Lower leg skin (tissue), 4 donors: ENCODE measurements at regions not wholly inside any gene's neighbourhood (a gene's known extent, or its start where the extent isn't known, plus 50 kb on each side); places are given as distances from the start of the nearest gene placed in this dataset.

Experiments used
- DNase-seq, 2 donors: peaks; one replicate each; pipeline ENCODE4 v3.0.0-alpha.2; 2019; ENCODE audit warnings: low spot score in 2 of 2
- H3K4me3 ChIP-seq: fragments of 200-600 bp; sonication (generic); 2 replicates; pipeline ENCODE4 v1.5.1; 2017; ENCODE audit warnings: mild to moderate bottlenecking, low read depth; ENCODE audit not compliant: poor library complexity, severe bottlenecking
- POLR2A ChIP-seq, 2 donors: fragments of 450-650 bp; IDR thresholded peaks; one replicate each; pipeline ENCODE4 v1.6.1; 2016 to 2017; ENCODE audit warnings: antibody characterized with exemption in 2 of 2, mild to moderate bottlenecking in 1 of 2, moderate library complexity in 1 of 2
- WGBS, 2 donors: methylation state at CpG; one replicate each; pipeline ENCODE4 v1.1.5; 2018; 5-methylcytosine and 5-hydroxymethylcytosine counted together
- intact Hi-C: fragments of 100-400 bp; cut with DNase I; formaldehyde crosslinking; loops from one replicate; pipeline ENCODE4 v1.15.0; 2023; ENCODE audit warnings: low total_unique reads
- TF ChIP-seq, protein P1 (sequence below), 3 donors: fragments of 450-650 bp; IDR thresholded peaks; one replicate each; pipeline ENCODE4 v1.5.1; 2016; ENCODE audit warnings: antibody characterized with exemption in 3 of 3, mild to moderate bottlenecking in 3 of 3, moderate library complexity in 2 of 3

DNA sequence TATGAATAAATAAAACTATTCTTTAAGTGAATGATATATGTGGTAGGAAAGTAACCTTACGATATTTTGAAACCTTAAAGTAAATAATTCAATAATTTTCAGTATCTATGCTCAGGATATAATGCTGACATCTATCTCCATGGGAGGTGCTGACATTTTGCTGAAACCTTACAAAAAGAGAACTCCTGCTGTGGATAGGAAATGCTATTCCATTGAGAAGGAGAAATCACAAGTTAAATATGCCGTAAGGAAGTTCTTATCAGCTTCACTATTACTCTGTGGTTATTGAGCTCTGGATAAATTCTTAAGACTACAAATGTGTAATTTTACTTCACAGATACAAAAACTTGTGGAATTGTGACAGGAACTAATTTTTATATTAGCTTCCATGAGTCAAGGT lies 722.1 kb downstream of the TMTC2 start:
- 89 to 90% methylated on average over 2 of the region's 2 CpGs for WGBS, 2 donors
- intact Hi-C loops, result no loop called here
- no peak for DNase-seq
- TF ChIP-seq, protein P1, sequence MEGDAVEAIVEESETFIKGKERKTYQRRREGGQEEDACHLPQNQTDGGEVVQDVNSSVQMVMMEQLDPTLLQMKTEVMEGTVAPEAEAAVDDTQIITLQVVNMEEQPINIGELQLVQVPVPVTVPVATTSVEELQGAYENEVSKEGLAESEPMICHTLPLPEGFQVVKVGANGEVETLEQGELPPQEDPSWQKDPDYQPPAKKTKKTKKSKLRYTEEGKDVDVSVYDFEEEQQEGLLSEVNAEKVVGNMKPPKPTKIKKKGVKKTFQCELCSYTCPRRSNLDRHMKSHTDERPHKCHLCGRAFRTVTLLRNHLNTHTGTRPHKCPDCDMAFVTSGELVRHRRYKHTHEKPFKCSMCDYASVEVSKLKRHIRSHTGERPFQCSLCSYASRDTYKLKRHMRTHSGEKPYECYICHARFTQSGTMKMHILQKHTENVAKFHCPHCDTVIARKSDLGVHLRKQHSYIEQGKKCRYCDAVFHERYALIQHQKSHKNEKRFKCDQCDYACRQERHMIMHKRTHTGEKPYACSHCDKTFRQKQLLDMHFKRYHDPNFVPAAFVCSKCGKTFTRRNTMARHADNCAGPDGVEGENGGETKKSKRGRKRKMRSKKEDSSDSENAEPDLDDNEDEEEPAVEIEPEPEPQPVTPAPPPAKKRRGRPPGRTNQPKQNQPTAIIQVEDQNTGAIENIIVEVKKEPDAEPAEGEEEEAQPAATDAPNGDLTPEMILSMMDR (IDR thresholded peaks at IDR 0.05), result no peak
- no peak for TF ChIP-seq POLR2A (IDR thresholded peaks at IDR 0.05)
- H3K4me3 ChIP-seq, result no peak overlapping the region

DNA sequence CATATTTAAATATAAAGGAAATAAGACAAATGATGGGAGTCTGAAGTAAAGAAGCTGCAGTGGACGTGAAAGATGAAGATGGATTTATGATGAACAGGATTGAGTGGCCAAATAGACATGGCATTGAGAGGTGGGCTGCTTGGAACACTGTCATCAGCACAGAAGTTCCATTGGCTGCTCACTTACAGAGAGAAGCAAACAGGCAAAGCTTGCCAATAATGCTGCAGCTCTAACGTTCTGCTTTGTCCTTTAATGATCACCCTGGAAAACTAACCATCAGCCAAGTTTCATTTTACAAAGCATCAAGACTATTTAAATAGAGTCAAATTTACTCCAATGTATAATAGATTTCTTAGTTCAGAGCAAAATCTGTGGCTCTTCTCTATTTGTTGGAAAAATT lies 721.4 kb downstream of the TMTC2 start:
- no peak overlapping the region for H3K4me3 ChIP-seq
- intact Hi-C loops, result no loop called here
- no peak for TF ChIP-seq POLR2A (IDR thresholded peaks at IDR 0.05)
- TF ChIP-seq, protein P1 (IDR thresholded peaks at IDR 0.05), result no peak
- WGBS, 2 donors, result 44 to 48% methylated on average over 2 of the region's 2 CpGs
- no peak for DNase-seq

DNA sequence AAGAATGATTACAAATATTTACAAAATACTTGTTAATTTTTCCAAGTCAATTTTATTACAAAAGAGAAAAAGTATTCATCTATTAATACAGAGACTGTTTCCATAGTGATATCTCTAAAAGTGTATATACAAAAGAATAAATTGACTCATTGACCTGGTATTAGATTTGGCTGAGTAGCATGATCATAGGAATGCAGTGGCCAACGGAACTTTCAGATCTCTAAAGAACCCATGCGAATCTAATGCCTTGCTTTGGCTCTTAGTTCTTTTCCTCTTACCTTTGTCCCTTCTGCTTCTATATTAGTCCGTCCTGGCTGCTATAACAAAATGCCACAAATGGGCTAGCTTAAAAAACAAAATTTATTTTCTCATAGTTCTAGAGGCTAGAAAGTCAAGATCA lies 717.8 kb downstream of the TMTC2 start:
- intact Hi-C loops, result no loop called here
- TF ChIP-seq, protein P1 (IDR thresholded peaks at IDR 0.05), result no peak
- TF ChIP-seq POLR2A (IDR thresholded peaks at IDR 0.05), result no peak
- no peak overlapping the region for H3K4me3 ChIP-seq
- 85 to 87% methylated on average over 3 of the region's 3 CpGs for WGBS, 2 donors
- DNase-seq, result no peak

DNA sequence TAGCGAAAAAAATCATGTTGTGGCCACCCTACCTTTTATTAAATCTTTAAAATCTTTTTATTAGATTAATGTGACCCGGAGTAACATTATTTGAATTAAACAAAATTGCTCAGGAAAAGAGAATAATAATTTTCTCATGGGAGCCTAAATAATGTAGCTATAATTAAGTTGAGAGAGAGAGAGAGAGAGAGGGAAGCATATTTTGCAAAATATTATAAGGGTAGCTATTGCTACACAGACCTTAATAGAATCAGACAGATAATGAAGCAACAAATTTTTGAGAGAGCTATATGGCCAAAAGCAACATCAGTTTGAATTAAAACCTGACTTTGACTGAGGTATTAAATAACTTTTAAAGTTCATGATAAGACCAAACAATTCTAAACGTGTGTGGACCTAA lies 703.5 kb downstream of the TMTC2 start:
- no peak overlapping the region for H3K4me3 ChIP-seq
- TF ChIP-seq POLR2A (IDR thresholded peaks at IDR 0.05), result no peak
- TF ChIP-seq, protein P1 (IDR thresholded peaks at IDR 0.05), result no peak
- no peak for DNase-seq
- 77 to 79% methylated on average over 3 of the region's 3 CpGs for WGBS, 2 donors
- intact Hi-C loops, result no loop called here

DNA sequence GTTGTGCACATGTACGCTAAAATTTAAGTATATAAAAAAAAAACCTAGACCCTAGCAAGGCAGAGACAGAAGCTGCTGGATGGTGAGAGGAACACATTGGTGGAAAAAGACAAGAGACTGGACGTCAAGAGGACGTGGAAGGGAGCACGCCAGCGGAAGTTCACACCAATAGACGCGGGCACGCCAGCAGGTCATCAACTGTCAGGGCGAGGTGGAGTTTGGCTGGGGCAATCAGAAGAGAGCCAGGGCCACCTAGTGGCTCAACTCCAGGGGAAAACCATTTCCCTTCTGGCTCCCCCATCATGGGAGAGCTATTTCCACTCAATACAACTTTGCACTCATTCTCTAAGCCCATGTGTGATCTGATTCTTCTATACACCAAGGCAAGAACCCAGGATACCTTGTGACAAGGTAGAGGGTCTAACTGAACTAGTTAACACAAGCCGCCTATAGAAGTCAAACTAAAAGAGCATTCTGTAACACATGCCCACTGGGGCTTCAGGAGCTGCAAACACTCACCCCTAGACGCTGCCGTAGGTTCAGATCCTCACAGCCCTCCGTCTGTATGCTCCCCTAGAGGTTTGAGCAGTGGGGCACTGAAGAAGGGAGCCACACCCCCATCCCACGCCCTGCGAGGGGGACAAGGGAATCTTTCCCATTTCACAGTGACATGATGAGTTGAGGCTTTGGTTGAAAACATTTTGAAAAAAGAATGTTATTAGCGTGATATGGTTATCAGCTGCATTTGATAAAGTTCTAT lies 702.7 kb downstream of the TMTC2 start:
- no peak overlapping the region for H3K4me3 ChIP-seq
- DNase-seq, result no peak
- intact Hi-C loops, result no loop called here
- no peak for TF ChIP-seq POLR2A (IDR thresholded peaks at IDR 0.05)
- TF ChIP-seq, protein P1 (IDR thresholded peaks at IDR 0.05), result no peak
- 67 to 71% methylated on average over 16 of the region's 16 CpGs for WGBS, 2 donors

DNA sequence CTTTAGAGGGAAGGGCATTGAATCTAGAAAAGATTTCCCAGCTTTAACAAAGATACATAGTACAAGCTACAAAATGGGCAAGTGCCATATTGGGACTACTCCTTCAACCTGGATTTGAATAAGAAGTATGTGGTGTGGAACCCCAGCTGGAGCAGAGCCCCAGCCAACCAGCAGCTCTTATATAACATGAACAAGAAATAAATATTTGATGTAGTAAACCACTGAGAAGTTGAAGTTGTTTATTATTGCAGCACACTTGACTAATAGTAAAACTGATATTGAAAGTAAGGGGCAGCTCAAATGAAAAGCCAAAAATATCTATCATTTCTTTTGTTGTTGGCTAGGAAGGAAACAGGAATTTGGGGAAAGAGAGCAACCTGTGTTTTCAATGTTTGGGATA lies 701.8 kb downstream of the TMTC2 start:
- H3K4me3 ChIP-seq, result no peak overlapping the region
- no peak for TF ChIP-seq POLR2A (IDR thresholded peaks at IDR 0.05)
- TF ChIP-seq, protein P1 (IDR thresholded peaks at IDR 0.05), result no peak
- intact Hi-C loops, result no loop called here
- no peak for DNase-seq
